ENCODE measurements at regions not wholly inside any gene's neighbourhood (a gene's known extent, or its start where the extent isn't known, plus 50 kb on each side); places are given as distances from the start of the nearest gene placed in this dataset.

DNA sequence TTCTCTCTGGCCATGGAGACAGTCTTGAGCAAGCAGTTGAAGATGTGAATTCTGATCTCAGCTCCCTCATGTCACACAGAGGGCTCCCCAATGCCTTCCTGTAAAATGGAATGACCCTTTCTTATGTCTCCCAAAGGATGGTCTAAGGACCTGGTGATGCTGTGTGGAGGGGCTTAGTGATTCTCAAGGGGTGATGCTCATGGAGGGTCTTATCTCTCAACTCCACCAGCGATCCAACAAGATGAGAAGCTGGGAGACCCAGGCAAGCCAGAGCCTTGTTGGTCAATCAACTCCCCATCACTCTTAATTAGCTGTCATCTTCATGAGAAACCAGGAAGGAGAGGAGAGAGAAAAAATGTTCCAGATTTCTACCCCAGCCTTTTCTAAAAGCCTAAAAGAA lies 78.0 kb upstream of the SORCS3 start:
- TF ChIP-seq POLR2A (IDR thresholded peaks at IDR 0.05; ENCODE audit: low read length) = no peak
- no peak for TF ChIP-seq GATA1 (IDR thresholded peaks at IDR 0.05; ENCODE audit: low read depth, low read length)

Data from erythroblast (primary cell).